GM19351 (cell line): ENCODE measurements at regions not wholly inside any gene's neighbourhood (a gene's known extent, or its start where the extent isn't known, plus 50 kb on each side); places are given as distances from the start of the nearest gene placed in this dataset.

Experiments used
- ATAC-seq: cut with Tn5 transposase; IDR thresholded peaks from one replicate; pipeline ENCODE4 v1.9.1; 2021; ENCODE audit warnings: mild to moderate bottlenecking, moderate library complexity; ENCODE audit not compliant: unreplicated experiment

GRCh38 chr2:129881786-129882396 is 97.6 kb upstream of the RAB6C start:
- no peak for ATAC-seq

- no peak for ATAC-seq
These were observed 97.0 kb upstream of the RAB6C start for GRCh38 chr2:129882476-129882875.

- no peak for ATAC-seq
These were observed 96.3 kb upstream of the RAB6C start for GRCh38 chr2:129883121-129883520.

- ATAC-seq = no peak
These were observed 95.2 kb upstream of the RAB6C start for GRCh38 chr2:129884221-129884786.

GRCh38 chr2:129885735-129886134 is 93.7 kb upstream of the RAB6C start:
- no peak for ATAC-seq

- no peak for ATAC-seq
These were observed 91.7 kb upstream of the RAB6C start for GRCh38 chr2:129887688-129888266.

- ATAC-seq = no peak
These were observed 91.0 kb upstream of the RAB6C start for GRCh38 chr2:129888461-129888860.

GRCh38 chr2:129888896-129889295 is 90.6 kb upstream of the RAB6C start:
- ATAC-seq = no peak

- no peak for ATAC-seq
These were observed 87.8 kb upstream of the RAB6C start for GRCh38 chr2:129891341-129892320.

GRCh38 chr2:129892360-129892759 is 87.1 kb upstream of the RAB6C start:
- no peak for ATAC-seq

GRCh38 chr2:129892773-129893172 is 86.7 kb upstream of the RAB6C start:
- no peak for ATAC-seq

GRCh38 chr2:129893244-129893643 is 86.2 kb upstream of the RAB6C start:
- no peak for ATAC-seq

GRCh38 chr2:129894616-129895015 is 84.8 kb upstream of the RAB6C start:
- no peak for ATAC-seq

GRCh38 chr2:129895061-129895460 is 84.4 kb upstream of the RAB6C start:
- ATAC-seq = no peak

- ATAC-seq = no peak
These were observed 83.9 kb upstream of the RAB6C start for GRCh38 chr2:129895526-129896082.

- no peak for ATAC-seq
These were observed 83.0 kb upstream of the RAB6C start for GRCh38 chr2:129896226-129897100.

- ATAC-seq = no peak
These were observed 77.6 kb upstream of the RAB6C start for GRCh38 chr2:129901754-129902415.

GRCh38 chr2:129902731-129903585 is 76.5 kb upstream of the RAB6C start:
- ATAC-seq = no peak
